NT2/D1 (cell line): ENCODE measurements at regions not wholly inside any gene's neighbourhood (a gene's known extent, or its start where the extent isn't known, plus 50 kb on each side); places are given as distances from the start of the nearest gene placed in this dataset.

Source experiments
- SUZ12 ChIP-seq: IDR thresholded peaks from 2 replicates; pipeline ENCODE4 v1.6.1; 2011; ENCODE audit not compliant: insufficient read length, insufficient read depth; ENCODE audit errors: extremely low read depth
- YY1 ChIP-seq: IDR thresholded peaks from 2 replicates; pipeline ENCODE4 v1.6.1; 2011; ENCODE audit not compliant: insufficient read length, insufficient read depth
- ZNF274 ChIP-seq: IDR thresholded peaks from 2 replicates; pipeline ENCODE4 v1.6.1; 2011; ENCODE audit warnings: mild to moderate bottlenecking, low read depth, low read length

DNA sequence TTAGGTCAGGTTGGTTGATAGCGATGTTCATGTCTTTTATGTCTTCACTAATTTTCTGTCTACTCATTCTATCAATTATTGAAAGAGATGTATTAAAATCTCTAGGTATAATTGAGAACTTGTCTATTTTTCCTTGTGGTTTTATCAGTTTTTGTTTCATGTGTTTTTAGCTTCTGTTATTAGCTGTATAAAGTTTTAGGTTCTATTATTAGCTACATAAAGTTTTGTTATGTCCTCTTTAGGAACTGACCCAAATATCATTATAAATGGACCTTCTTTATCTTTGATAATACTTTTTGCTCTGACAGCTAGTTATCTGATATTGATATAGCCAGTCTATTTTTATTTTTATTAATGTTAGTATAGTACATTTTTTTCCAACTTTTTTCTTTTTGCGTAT lies 92.4 kb upstream of the TMEM170B start:
- TF ChIP-seq ZNF274, result no peak
- TF ChIP-seq YY1, result no peak
- TF ChIP-seq SUZ12, result no peak
